ENCODE measurements at regions not wholly inside any gene's neighbourhood (a gene's known extent, or its start where the extent isn't known, plus 50 kb on each side); places are given as distances from the start of the nearest gene placed in this dataset.

GRCh38 chrX:39771089-39771488 lies 326.7 kb downstream of the BCOR start:
- no peak for ATAC-seq
- H3K9me3 Mint-ChIP-seq: no peaks in the 10 kb centered on the region
- no peaks in the 10 kb centered on the region for H3K27me3 Mint-ChIP-seq
- CTCF ChIA-PET: interaction anchor here (1.9 kb wide), 1 partner anchor 40 kb away, joined by 5 read pairs; no protein-coding TSS in a partner anchor
- TF ChIP-seq, protein P1, sequence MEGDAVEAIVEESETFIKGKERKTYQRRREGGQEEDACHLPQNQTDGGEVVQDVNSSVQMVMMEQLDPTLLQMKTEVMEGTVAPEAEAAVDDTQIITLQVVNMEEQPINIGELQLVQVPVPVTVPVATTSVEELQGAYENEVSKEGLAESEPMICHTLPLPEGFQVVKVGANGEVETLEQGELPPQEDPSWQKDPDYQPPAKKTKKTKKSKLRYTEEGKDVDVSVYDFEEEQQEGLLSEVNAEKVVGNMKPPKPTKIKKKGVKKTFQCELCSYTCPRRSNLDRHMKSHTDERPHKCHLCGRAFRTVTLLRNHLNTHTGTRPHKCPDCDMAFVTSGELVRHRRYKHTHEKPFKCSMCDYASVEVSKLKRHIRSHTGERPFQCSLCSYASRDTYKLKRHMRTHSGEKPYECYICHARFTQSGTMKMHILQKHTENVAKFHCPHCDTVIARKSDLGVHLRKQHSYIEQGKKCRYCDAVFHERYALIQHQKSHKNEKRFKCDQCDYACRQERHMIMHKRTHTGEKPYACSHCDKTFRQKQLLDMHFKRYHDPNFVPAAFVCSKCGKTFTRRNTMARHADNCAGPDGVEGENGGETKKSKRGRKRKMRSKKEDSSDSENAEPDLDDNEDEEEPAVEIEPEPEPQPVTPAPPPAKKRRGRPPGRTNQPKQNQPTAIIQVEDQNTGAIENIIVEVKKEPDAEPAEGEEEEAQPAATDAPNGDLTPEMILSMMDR (IDR thresholded peaks at IDR 0.05): no peak
- no peak for DNase-seq
- no peak overlapping the region for H3K4me3 Mint-ChIP-seq
- POLR2A ChIA-PET: interaction anchor here (1.1 kb wide), 1 partner anchor 382 kb away, joined by 3 read pairs; no protein-coding TSS in a partner anchor
- no peaks in the 10 kb centered on the region for H3K36me3 Mint-ChIP-seq (ENCODE audit: low read depth)
- peaks cover 39% of the 10 kb centered on the region for H3K4me1 Mint-ChIP-seq (ENCODE audit: low read depth)
- peak overlapping the region; percentile 91 for H3K27ac Mint-ChIP-seq
- intact Hi-C loops (cut with micrococcal nuclease): loop anchor here (5.0 kb wide), 2 partner anchors 86 to 101 kb away; no protein-coding TSS in a partner anchor

DNA sequence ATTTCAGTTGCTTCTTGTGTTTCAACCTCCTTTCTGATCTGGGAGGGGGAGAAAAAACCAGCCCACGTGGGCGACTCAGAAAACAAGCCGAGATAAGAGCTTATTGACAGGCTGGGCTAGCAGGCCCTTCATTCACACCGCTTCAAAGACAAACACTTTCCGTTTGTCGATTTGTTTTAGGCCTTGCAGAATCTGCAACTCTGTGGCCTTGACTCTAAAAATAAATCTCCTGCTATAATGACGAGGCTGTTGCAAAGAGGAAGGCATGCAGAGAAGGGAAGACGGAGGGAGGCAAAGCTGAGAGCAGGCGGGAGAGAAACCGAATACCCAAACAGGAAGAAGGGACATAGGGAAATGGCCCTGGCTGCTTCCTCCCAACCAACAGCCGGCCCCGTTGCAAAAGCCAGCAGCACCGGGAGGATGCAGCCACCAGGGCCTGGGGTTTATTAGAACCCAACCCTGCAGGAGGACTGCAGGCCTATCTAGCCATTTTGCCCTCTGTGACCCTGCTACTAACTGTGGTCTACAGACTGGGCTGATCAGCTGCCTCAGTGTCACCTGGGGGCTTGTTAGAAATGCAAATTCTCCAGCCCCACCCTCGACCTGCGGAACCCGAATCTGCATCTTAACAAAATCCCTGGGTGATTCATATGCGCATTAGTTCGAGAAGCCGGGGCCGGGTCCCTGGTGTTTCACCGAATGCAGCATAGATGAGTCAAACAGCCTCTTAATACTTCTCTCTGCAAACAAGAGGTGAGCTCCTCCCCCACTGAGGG lies 325.5 kb downstream of the BCOR start:
- peak overlapping the region; percentile 91 for H3K27ac Mint-ChIP-seq
- intact Hi-C loops (cut with micrococcal nuclease): loop anchor here (5.0 kb wide), 2 partner anchors 85 to 100 kb away; no protein-coding TSS in a partner anchor
- peaks cover 36% of the 10 kb centered on the region for H3K4me1 Mint-ChIP-seq (ENCODE audit: low read depth)
- POLR2A ChIA-PET: interaction anchor here (1.0 to 1.1 kb wide), 2 partner anchors 41 to 381 kb away, joined by 3 read pairs; no protein-coding TSS in a partner anchor
- peak overlapping the region; percentile 56 for H3K4me3 Mint-ChIP-seq
- TF ChIP-seq, protein P1 (IDR thresholded peaks at IDR 0.05): no peak
- CTCF ChIA-PET: interaction anchor here (1.9 kb wide), 1 partner anchor 42 kb away, joined by 5 read pairs; no protein-coding TSS in a partner anchor
- H3K27me3 Mint-ChIP-seq: no peaks in the 10 kb centered on the region
- DNase-seq (peak; percentile 89), ATAC-seq (peak; percentile 75)
- no peaks in the 10 kb centered on the region for H3K9me3 Mint-ChIP-seq
- H3K36me3 Mint-ChIP-seq (ENCODE audit: low read depth): no peaks in the 10 kb centered on the region

GRCh38 chrX:39773150-39773549 lies 324.6 kb downstream of the BCOR start:
- H3K36me3 Mint-ChIP-seq (ENCODE audit: low read depth): peaks cover 2% of the 10 kb centered on the region
- intact Hi-C loops (cut with micrococcal nuclease): loop anchor here (5.0 kb wide), 2 partner anchors 84 to 99 kb away; no protein-coding TSS in a partner anchor
- H3K9me3 Mint-ChIP-seq: no peaks in the 10 kb centered on the region
- peaks cover 43% of the 10 kb centered on the region for H3K4me1 Mint-ChIP-seq (ENCODE audit: low read depth)
- ChIA-PET CTCF (no interaction called here), POLR2A (no interaction called here)
- H3K27ac Mint-ChIP-seq: peak overlapping the region; percentile 91
- TF ChIP-seq, protein P1 (IDR thresholded peaks at IDR 0.05): no peak
- DNase-seq: no peak
- ATAC-seq: no peak
- no peak overlapping the region for H3K4me3 Mint-ChIP-seq
- no peaks in the 10 kb centered on the region for H3K27me3 Mint-ChIP-seq

DNA sequence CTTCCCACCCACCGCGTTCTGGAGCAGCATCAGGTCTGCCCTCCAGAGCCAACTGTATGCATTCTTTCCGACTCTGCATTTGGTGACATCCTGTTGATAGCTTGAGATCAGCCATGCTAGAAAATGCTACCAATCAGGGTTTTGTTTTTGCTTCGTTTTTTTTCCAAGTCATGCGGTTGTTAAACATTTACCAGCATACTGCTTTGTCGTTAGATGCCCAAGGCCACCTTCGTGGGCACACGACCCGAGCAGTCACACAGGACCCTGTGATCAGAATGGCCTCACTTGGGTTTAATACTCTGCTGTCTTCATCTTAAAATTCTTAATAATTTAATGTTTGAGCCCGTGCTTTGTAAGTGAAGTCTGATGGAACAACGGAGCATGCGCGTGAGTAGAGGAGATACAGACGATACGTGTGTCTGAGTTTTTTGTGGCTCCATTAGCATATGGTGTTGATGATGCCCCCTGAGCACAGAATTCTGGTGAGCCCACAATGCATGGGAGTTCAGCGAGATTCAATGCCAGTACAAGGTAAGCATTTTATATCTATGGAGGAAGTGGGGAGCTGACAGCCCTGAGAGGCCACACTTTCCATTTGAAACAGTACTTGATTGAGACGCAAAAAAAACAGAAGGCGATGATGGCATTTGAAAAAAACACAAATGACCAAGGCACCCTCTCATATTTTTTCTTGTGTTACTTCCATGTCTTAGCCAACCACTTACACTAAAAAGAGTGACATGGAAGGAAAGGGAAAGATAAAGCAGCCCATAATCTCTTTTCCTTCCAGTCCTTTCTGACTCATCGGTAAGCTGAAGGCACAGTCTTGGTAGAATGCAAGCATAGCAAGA lies 323.6 kb downstream of the BCOR start:
- Mint-ChIP-seq H3K4me3 (peak overlapping the region; percentile 64), H3K9me3 (no peaks in the 10 kb centered on the region), H3K36me3 (ENCODE audit: low read depth) (peaks cover 2% of the 10 kb centered on the region), H3K27me3 (no peaks in the 10 kb centered on the region), H3K4me1 (ENCODE audit: low read depth) (peaks cover 45% of the 10 kb centered on the region), H3K27ac (peak overlapping the region; percentile 96)
- TF ChIP-seq, protein P1 (IDR thresholded peaks at IDR 0.05): no peak
- ATAC-seq: peak; percentile 51
- POLR2A ChIA-PET: interaction anchor here (0.8 kb wide), 1 partner anchor 86 kb away, joined by 4 read pairs; no protein-coding TSS in a partner anchor
- peak; percentile 59 for DNase-seq
- CTCF ChIA-PET: interaction anchor here (2.3 kb wide), 1 partner anchor 40 kb away, joined by 5 read pairs; no protein-coding TSS in a partner anchor
- intact Hi-C loops (cut with micrococcal nuclease): loop anchor here (5.0 kb wide), 2 partner anchors 83 to 98 kb away; no protein-coding TSS in a partner anchor
